SK-N-SH treated with all-trans-retinoic acid at 6 μM for 48 hours (cell line): ENCODE measurements at regions not wholly inside any gene's neighbourhood (a gene's known extent, or its start where the extent isn't known, plus 50 kb on each side); places are given as distances from the start of the nearest gene placed in this dataset.

Source experiments
- ATAC-seq: fragments of 200-7000 bp; cut with Tn5 transposase; 3 replicates; pipeline ENCODE4 v1.9.1; 2020; ENCODE audit warnings: mild to moderate bottlenecking, moderate library complexity
- ARNTL ChIP-seq: fragments of 450-650 bp; formaldehyde crosslinking; IDR thresholded peaks from 2 replicates; pipeline ENCODE4 v1.5.0; 2020; ENCODE audit warnings: low read depth, mild to moderate bottlenecking, moderate library complexity, borderline replicate concordance
- BACH2 ChIP-seq: fragments of 250-450 bp; sonication (Bioruptor Pico); IDR thresholded peaks from 2 replicates; pipeline ENCODE4 v1.9.0; 2021; ENCODE audit warnings: mild to moderate bottlenecking, borderline replicate concordance
- CREB5 ChIP-seq: fragments of 250-450 bp; sonication (Bioruptor Pico); IDR thresholded peaks from 2 replicates; pipeline ENCODE4 v1.5.1; 2020; ENCODE audit warnings: low read depth, mild to moderate bottlenecking, moderate library complexity
- CSDC2 ChIP-seq: fragments of 250-450 bp; sonication (Bioruptor Pico); IDR thresholded peaks from 2 replicates; pipeline ENCODE4 v1.5.0; 2020; ENCODE audit warnings: mild to moderate bottlenecking, moderate library complexity
- CSRNP3 ChIP-seq: fragments of 250-450 bp; sonication (Bioruptor Pico); IDR thresholded peaks from 2 replicates; pipeline ENCODE4 v1.5.1; 2021; ENCODE audit warnings: mild to moderate bottlenecking, moderate library complexity
- ESRRG ChIP-seq: fragments of 250-450 bp; sonication (Bioruptor Pico); IDR thresholded peaks from 2 replicates; pipeline ENCODE4 v1.6.1; 2021; ENCODE audit warnings: mild to moderate bottlenecking
- GLIS3 ChIP-seq: fragments of 250-450 bp; sonication (Bioruptor Pico); IDR thresholded peaks from 2 replicates; pipeline ENCODE4 v1.5.0; 2020; ENCODE audit warnings: mild to moderate bottlenecking, moderate library complexity
- ISL1 ChIP-seq: fragments of 250-450 bp; sonication (Bioruptor Pico); IDR thresholded peaks from 2 replicates; pipeline ENCODE4 v2.1.2; 2022; ENCODE audit warnings: mild to moderate bottlenecking, moderate library complexity
- POU6F1 ChIP-seq: fragments of 250-450 bp; sonication (Bioruptor Pico); IDR thresholded peaks from 2 replicates; pipeline ENCODE4 v1.8.0; 2021; ENCODE audit warnings: low read depth, mild to moderate bottlenecking, moderate library complexity, borderline replicate concordance
- PPARA ChIP-seq: fragments of 250-450 bp; sonication (Bioruptor Pico); IDR thresholded peaks from 2 replicates; pipeline ENCODE4 v1.5.0; 2020; ENCODE audit warnings: mild to moderate bottlenecking, borderline replicate concordance
- RARB ChIP-seq: fragments of 250-450 bp; sonication (Bioruptor Pico); IDR thresholded peaks from 2 replicates; pipeline ENCODE4 v1.8.0; 2021; ENCODE audit warnings: mild to moderate bottlenecking, moderate library complexity
- SNAI2 ChIP-seq: fragments of 250-450 bp; sonication (Bioruptor Pico); IDR thresholded peaks from 2 replicates; pipeline ENCODE4 v1.5.0; 2020; ENCODE audit warnings: mild to moderate bottlenecking, moderate library complexity
- TCF4 ChIP-seq: fragments of 250-450 bp; sonication (Bioruptor Pico); IDR thresholded peaks from 2 replicates; pipeline ENCODE4 v1.8.0; 2021; ENCODE audit warnings: mild to moderate bottlenecking, moderate library complexity, borderline replicate concordance
- TOX ChIP-seq: fragments of 250-450 bp; sonication (Bioruptor Pico); IDR thresholded peaks from 2 replicates; pipeline ENCODE4 v1.8.0; 2021; ENCODE audit warnings: mild to moderate bottlenecking, moderate library complexity, borderline replicate concordance
- TSHZ2 ChIP-seq: fragments of 250-450 bp; sonication (Bioruptor Pico); IDR thresholded peaks from 2 replicates; pipeline ENCODE4 v1.5.0; 2020; ENCODE audit warnings: mild to moderate bottlenecking, moderate library complexity
- ZFP3 ChIP-seq: fragments of 250-450 bp; sonication (Bioruptor Pico); IDR thresholded peaks from 2 replicates; pipeline ENCODE4 v1.5.0; 2020; ENCODE audit warnings: mild to moderate bottlenecking, moderate library complexity
- ZNF565 ChIP-seq: fragments of 450-650 bp; formaldehyde crosslinking; conservative IDR thresholded peaks from 2 replicates; pipeline ENCODE4 v1.5.0; 2020; ENCODE audit warnings: low read depth, mild to moderate bottlenecking, moderate library complexity
- ZNF70 ChIP-seq: fragments of 450-650 bp; formaldehyde crosslinking; IDR thresholded peaks from 2 replicates; pipeline ENCODE4 v1.5.0; 2020; ENCODE audit warnings: mild to moderate bottlenecking, moderate library complexity

- TF ChIP-seq TSHZ2 (no peak), TCF4 (no peak), ARNTL (no peak), ZNF565 (CRISPR knock-in tag) (no peak), PPARA (CRISPR knock-in tag) (no peak), CSRNP3 (CRISPR knock-in tag) (no peak), ISL1 (CRISPR knock-in tag) (no peak), CSDC2 (CRISPR knock-in tag) (no peak), SNAI2 (CRISPR knock-in tag) (no peak)
Measured at GRCh38 chr10:78781991-78782390, 286.8 kb upstream of the ZMIZ1 start (continued).

- ATAC-seq, result no peak
- TF ChIP-seq ESRRG (CRISPR knock-in tag), result no peak
- no peak for TF ChIP-seq BACH2 (CRISPR knock-in tag)
- TF ChIP-seq CSRNP3 (CRISPR knock-in tag), result no peak
- no peak for TF ChIP-seq GLIS3
- TF ChIP-seq POU6F1 (CRISPR knock-in tag), result no peak
- no peak for TF ChIP-seq ZFP3 (CRISPR knock-in tag)
Measured at GRCh38 chr10:78782441-78782840, 286.3 kb upstream of the ZMIZ1 start.

GRCh38 chr10:78783753-78784152 is 285.0 kb upstream of the ZMIZ1 start:
- ATAC-seq, result no peak
- TF ChIP-seq BACH2 (CRISPR knock-in tag), result no peak
- TF ChIP-seq TOX (CRISPR knock-in tag), result no peak
- no peak for TF ChIP-seq PPARA (CRISPR knock-in tag)
- no peak for TF ChIP-seq ZFP3 (CRISPR knock-in tag)
- no peak for TF ChIP-seq POU6F1 (CRISPR knock-in tag)
- TF ChIP-seq ARNTL, result no peak
- no peak for TF ChIP-seq GLIS3

- ATAC-seq, result no peak
- TF ChIP-seq TCF4, result no peak
- TF ChIP-seq POU6F1 (CRISPR knock-in tag), result no peak
- TF ChIP-seq RARB, result no peak
- TF ChIP-seq CREB5 (CRISPR knock-in tag), result no peak
- TF ChIP-seq ZFP3 (CRISPR knock-in tag), result no peak
- TF ChIP-seq TSHZ2, result no peak
- TF ChIP-seq TOX (CRISPR knock-in tag), result no peak
- TF ChIP-seq ZNF70 (CRISPR knock-in tag), result no peak
- no peak for TF ChIP-seq ARNTL
- TF ChIP-seq CSDC2 (CRISPR knock-in tag), result no peak
- TF ChIP-seq, all 23 proteins: peak for 0
Measured at GRCh38 chr10:78784546-78784945, 284.2 kb upstream of the ZMIZ1 start.
